ENCODE measurements at regions not wholly inside any gene's neighbourhood (a gene's known extent, or its start where the extent isn't known, plus 50 kb on each side); places are given as distances from the start of the nearest gene placed in this dataset.

DNA sequence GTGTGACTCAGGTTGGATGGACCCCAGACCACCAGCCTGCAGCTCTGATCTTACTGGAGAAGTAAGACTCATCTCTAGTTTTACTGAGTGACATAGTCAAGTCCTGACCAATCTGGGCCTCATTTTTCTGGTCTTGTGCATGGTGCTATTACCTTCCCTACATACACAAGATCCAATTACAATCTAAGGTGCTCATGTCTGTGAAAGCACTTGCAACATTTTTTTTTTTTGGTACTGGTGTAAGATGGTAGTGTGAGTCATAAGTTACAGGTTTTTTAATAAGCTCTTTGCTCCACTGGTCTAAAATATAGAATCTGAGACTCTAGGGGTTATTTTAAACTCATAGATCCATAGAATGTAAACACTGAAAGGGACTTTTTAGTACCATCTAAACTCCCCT, 117.3 kb upstream of the EFEMP1 start:
- TF ChIP-seq, protein P1, sequence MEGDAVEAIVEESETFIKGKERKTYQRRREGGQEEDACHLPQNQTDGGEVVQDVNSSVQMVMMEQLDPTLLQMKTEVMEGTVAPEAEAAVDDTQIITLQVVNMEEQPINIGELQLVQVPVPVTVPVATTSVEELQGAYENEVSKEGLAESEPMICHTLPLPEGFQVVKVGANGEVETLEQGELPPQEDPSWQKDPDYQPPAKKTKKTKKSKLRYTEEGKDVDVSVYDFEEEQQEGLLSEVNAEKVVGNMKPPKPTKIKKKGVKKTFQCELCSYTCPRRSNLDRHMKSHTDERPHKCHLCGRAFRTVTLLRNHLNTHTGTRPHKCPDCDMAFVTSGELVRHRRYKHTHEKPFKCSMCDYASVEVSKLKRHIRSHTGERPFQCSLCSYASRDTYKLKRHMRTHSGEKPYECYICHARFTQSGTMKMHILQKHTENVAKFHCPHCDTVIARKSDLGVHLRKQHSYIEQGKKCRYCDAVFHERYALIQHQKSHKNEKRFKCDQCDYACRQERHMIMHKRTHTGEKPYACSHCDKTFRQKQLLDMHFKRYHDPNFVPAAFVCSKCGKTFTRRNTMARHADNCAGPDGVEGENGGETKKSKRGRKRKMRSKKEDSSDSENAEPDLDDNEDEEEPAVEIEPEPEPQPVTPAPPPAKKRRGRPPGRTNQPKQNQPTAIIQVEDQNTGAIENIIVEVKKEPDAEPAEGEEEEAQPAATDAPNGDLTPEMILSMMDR (conservative IDR thresholded peaks at IDR 0.05; ENCODE audit: low read length), result no peak
- no peak for TF ChIP-seq EZH2phosphoT487 (IDR thresholded peaks at IDR 0.05; ENCODE audit: borderline replicate concordance)
